HEK293T (cell line): ENCODE measurements at regions not wholly inside any gene's neighbourhood (a gene's known extent, or its start where the extent isn't known, plus 50 kb on each side); places are given as distances from the start of the nearest gene placed in this dataset.

Source experiments
- HDGF ChIP-seq: fragments of 450-650 bp; IDR thresholded peaks from 2 replicates; pipeline ENCODE4 v1.6.1; 2017; ENCODE audit warnings: antibody characterized with exemption, borderline replicate concordance
- SP1 ChIP-seq: fragments of 450-650 bp; IDR thresholded peaks from 2 replicates; pipeline ENCODE4 v1.6.1; 2017
- SUZ12 ChIP-seq: fragments of 450-650 bp; IDR thresholded peaks from 2 replicates; pipeline ENCODE4 v1.6.1; 2016; ENCODE audit warnings: mild to moderate bottlenecking

GRCh38 chr20:11755071-11755841 is 162.4 kb upstream of the BTBD3 start:
- no peak for TF ChIP-seq SUZ12
- TF ChIP-seq SP1 = no peak
- no peak for TF ChIP-seq HDGF
